ENCODE measurements at regions not wholly inside any gene's neighbourhood (a gene's known extent, or its start where the extent isn't known, plus 50 kb on each side); places are given as distances from the start of the nearest gene placed in this dataset.

- H3K4me1 Mint-ChIP-seq (ENCODE audit: low read depth, unreplicated experiment): no peaks in the 10 kb centered on the region
- H3K27ac Mint-ChIP-seq (ENCODE audit: unreplicated experiment): no peak overlapping the region
- peaks cover 3% of the 10 kb centered on the region for H3K9me3 Mint-ChIP-seq (ENCODE audit: unreplicated experiment)
- H4K20me1 ChIP-seq (ENCODE audit: insufficient read depth, low read length): no peaks in the 10 kb centered on the region
- no peak overlapping the region for H3K4me2 ChIP-seq (ENCODE audit: low read length)
- H3K27me3 ChIP-seq (ENCODE audit: insufficient read depth, low read length): no peaks in the 10 kb centered on the region
- no peak for DNase-seq (ENCODE audit: low read depth)
- no peak overlapping the region for H3K4me3 Mint-ChIP-seq (ENCODE audit: unreplicated experiment)
- no peaks in the 10 kb centered on the region for H3K36me3 ChIP-seq (ENCODE audit: insufficient read depth, low read length)
- TF ChIP-seq EZH2 (IDR thresholded peaks at IDR 0.05; ENCODE audit: insufficient read depth, low read length) (no peak), CTCF (IDR thresholded peaks at IDR 0.05; ENCODE audit: insufficient read depth, low read depth, low read length) (no peak)
- H3K27me3 Mint-ChIP-seq (ENCODE audit: low read depth, unreplicated experiment): peaks cover 4% of the 10 kb centered on the region
- H3K9ac ChIP-seq (ENCODE audit: low read length): no peak overlapping the region
- no peak for FAIRE-seq
- no peaks in the 10 kb centered on the region for H3K4me1 ChIP-seq (ENCODE audit: insufficient read depth, low read length)
- H3K79me2 ChIP-seq (ENCODE audit: insufficient read depth, low read length): no peaks in the 10 kb centered on the region
- H3K9me3 ChIP-seq (ENCODE audit: insufficient read depth, low read depth, low read length): no peaks in the 10 kb centered on the region
- no peak overlapping the region for H2AFZ ChIP-seq (ENCODE audit: low read depth, low read length)
- H3K4me3 ChIP-seq (ENCODE audit: insufficient read depth, low read depth, low read length): no peak overlapping the region
- H3K36me3 Mint-ChIP-seq (ENCODE audit: low read depth, unreplicated experiment): no peaks in the 10 kb centered on the region
- H3K27ac ChIP-seq (ENCODE audit: low read depth, low read length): no peak overlapping the region
Observed at GRCh38 chr2:15852811-15853210, 87.5 kb upstream of the MYCN start.

GRCh38 chr2:15853903-15854302, 86.4 kb upstream of the MYCN start:
- Histone ChIP-seq H3K27me3 (ENCODE audit: insufficient read depth, low read length) (no peaks in the 10 kb centered on the region), H3K9me3 (ENCODE audit: insufficient read depth, low read depth, low read length) (no peaks in the 10 kb centered on the region), H4K20me1 (ENCODE audit: insufficient read depth, low read length) (no peaks in the 10 kb centered on the region), H3K79me2 (ENCODE audit: insufficient read depth, low read length) (no peaks in the 10 kb centered on the region), H3K4me3 (ENCODE audit: insufficient read depth, low read depth, low read length) (no peak overlapping the region), H3K9ac (ENCODE audit: low read length) (no peak overlapping the region), H3K4me1 (ENCODE audit: insufficient read depth, low read length) (no peaks in the 10 kb centered on the region), H3K4me2 (ENCODE audit: low read length) (no peak overlapping the region), H3K27ac (ENCODE audit: low read depth, low read length) (no peak overlapping the region), H3K36me3 (ENCODE audit: insufficient read depth, low read length) (no peaks in the 10 kb centered on the region), H2AFZ (ENCODE audit: low read depth, low read length) (no peak overlapping the region)
- H3K27ac Mint-ChIP-seq (ENCODE audit: unreplicated experiment): no peak overlapping the region
- DNase-seq (ENCODE audit: low read depth): no peak
- peaks cover 3% of the 10 kb centered on the region for H3K9me3 Mint-ChIP-seq (ENCODE audit: unreplicated experiment)
- TF ChIP-seq CTCF (IDR thresholded peaks at IDR 0.05; ENCODE audit: insufficient read depth, low read depth, low read length) (no peak), EZH2 (IDR thresholded peaks at IDR 0.05; ENCODE audit: insufficient read depth, low read length) (no peak)
- no peak overlapping the region for H3K4me3 Mint-ChIP-seq (ENCODE audit: unreplicated experiment)
- no peaks in the 10 kb centered on the region for H3K36me3 Mint-ChIP-seq (ENCODE audit: low read depth, unreplicated experiment)
- H3K27me3 Mint-ChIP-seq (ENCODE audit: low read depth, unreplicated experiment): peaks cover 10% of the 10 kb centered on the region
- no peak for FAIRE-seq
- H3K4me1 Mint-ChIP-seq (ENCODE audit: low read depth, unreplicated experiment): no peaks in the 10 kb centered on the region

- no peak for TF ChIP-seq CTCF (IDR thresholded peaks at IDR 0.05; ENCODE audit: insufficient read depth, low read depth, low read length)
- TF ChIP-seq EZH2 (IDR thresholded peaks at IDR 0.05; ENCODE audit: insufficient read depth, low read length): no peak
- no peaks in the 10 kb centered on the region for H4K20me1 ChIP-seq (ENCODE audit: insufficient read depth, low read length)
- no peak overlapping the region for H3K4me3 ChIP-seq (ENCODE audit: insufficient read depth, low read depth, low read length)
- no peaks in the 10 kb centered on the region for H3K36me3 ChIP-seq (ENCODE audit: insufficient read depth, low read length)
- H3K9ac ChIP-seq (ENCODE audit: low read length): no peak overlapping the region
- no peaks in the 10 kb centered on the region for H3K27me3 ChIP-seq (ENCODE audit: insufficient read depth, low read length)
- Mint-ChIP-seq H3K4me1 (ENCODE audit: low read depth, unreplicated experiment) (no peaks in the 10 kb centered on the region), H3K9me3 (ENCODE audit: unreplicated experiment) (peaks cover 3% of the 10 kb centered on the region), H3K27ac (ENCODE audit: unreplicated experiment) (no peak overlapping the region), H3K36me3 (ENCODE audit: low read depth, unreplicated experiment) (no peaks in the 10 kb centered on the region), H3K4me3 (ENCODE audit: unreplicated experiment) (no peak overlapping the region), H3K27me3 (ENCODE audit: low read depth, unreplicated experiment) (peaks cover 6% of the 10 kb centered on the region)
- no peaks in the 10 kb centered on the region for H3K9me3 ChIP-seq (ENCODE audit: insufficient read depth, low read depth, low read length)
- DNase-seq (ENCODE audit: low read depth) (no peak), FAIRE-seq (no peak)
- no peaks in the 10 kb centered on the region for H3K79me2 ChIP-seq (ENCODE audit: insufficient read depth, low read length)
- no peak overlapping the region for H2AFZ ChIP-seq (ENCODE audit: low read depth, low read length)
- H3K4me1 ChIP-seq (ENCODE audit: insufficient read depth, low read length): no peaks in the 10 kb centered on the region
- no peak overlapping the region for H3K4me2 ChIP-seq (ENCODE audit: low read length)
- no peak overlapping the region for H3K27ac ChIP-seq (ENCODE audit: low read depth, low read length)
Observed at GRCh38 chr2:15855766-15856260, 84.5 kb upstream of the MYCN start.

Data from astrocyte (in vitro differentiated cells and primary cell).